ENCODE measurements at regions not wholly inside any gene's neighbourhood (a gene's known extent, or its start where the extent isn't known, plus 50 kb on each side); places are given as distances from the start of the nearest gene placed in this dataset.

- no peak for DNase-seq (ENCODE audit: low spot score)
- intact Hi-C loops (cut with DNase I), result no loop called here
Observed at GRCh38 chr2:177029901-177030300, 182.7 kb upstream of the HNRNPA3 start.

- no peak for DNase-seq (ENCODE audit: low spot score)
- intact Hi-C loops (cut with DNase I), result no loop called here
Observed at GRCh38 chr2:177030451-177031105, 182.0 kb upstream of the HNRNPA3 start.

- intact Hi-C loops (cut with DNase I), result no loop called here
- no peak for DNase-seq (ENCODE audit: low spot score)
Observed at GRCh38 chr2:177031438-177032180, 181.0 kb upstream of the HNRNPA3 start.

- intact Hi-C loops (cut with DNase I), result no loop called here
- no peak for DNase-seq (ENCODE audit: low spot score)
Observed at GRCh38 chr2:177036747-177037146, 175.8 kb upstream of the HNRNPA3 start.

- DNase-seq (ENCODE audit: low spot score), result no peak
- intact Hi-C loops (cut with DNase I), result no loop called here
Observed at GRCh38 chr2:177037569-177037968, 175.0 kb upstream of the HNRNPA3 start.

DNA sequence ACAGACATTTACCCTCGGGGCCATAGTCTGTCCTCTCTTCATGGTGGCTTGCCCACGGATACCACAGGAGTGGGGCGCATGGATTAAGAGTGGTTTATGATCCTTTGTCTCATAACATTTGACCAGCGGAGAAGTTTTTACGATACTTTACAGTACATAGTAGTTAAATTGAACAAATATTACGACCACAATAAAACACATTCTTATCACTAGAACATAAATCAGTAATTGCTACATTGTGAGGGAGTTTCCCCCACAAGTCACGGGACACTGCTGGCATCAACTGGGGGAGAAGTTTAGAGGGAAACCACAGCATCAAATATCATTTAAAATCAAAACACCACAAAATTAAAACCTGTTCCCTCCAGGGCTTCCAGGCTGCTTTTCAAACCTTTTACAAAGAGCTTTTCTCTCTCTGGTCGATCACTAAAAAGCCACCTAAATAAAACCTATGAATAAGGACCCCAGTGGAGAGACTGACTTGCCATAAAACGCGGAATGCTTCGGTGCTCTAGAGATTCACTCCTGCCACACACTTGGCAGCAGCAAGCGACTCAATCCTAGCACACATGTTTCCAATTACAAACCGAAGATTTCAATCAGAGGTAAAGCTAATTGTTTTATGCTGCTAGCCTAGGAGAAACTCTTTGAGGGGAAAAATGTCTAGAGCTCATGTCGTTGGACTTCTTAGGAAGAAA, 173.7 kb upstream of the HNRNPA3 start:
- no peak for DNase-seq (ENCODE audit: low spot score)

GRCh38 chr2:177042311-177042710, 170.3 kb upstream of the HNRNPA3 start:
- intact Hi-C loops (cut with DNase I), result no loop called here
- DNase-seq (ENCODE audit: low spot score), result no peak

More for the DNA sequence above, 173.7 kb upstream of the HNRNPA3 start:
- intact Hi-C loops (cut with DNase I), result no loop called here

DNA sequence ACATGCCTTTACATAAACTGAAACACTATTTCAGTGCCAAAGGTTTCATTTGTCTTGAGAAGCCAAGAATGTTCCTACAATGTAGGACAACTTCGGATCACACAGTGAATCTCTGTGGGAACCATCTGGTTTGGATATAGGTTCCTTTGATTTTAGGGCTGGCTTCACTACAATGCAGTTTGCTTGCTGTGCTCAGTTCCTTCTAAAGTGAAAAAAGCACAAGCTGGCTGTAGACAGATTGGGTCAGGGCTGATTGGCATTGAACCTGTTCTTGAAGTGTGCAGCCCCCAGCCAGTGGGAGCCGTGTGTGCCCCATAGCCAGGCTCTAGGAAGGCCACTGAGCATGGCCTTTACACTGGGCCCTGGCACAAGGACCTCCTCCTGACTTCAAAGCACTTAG, 167.9 kb upstream of the HNRNPA3 start:
- no peak for DNase-seq (ENCODE audit: low spot score)
- intact Hi-C loops (cut with DNase I), result no loop called here

DNA sequence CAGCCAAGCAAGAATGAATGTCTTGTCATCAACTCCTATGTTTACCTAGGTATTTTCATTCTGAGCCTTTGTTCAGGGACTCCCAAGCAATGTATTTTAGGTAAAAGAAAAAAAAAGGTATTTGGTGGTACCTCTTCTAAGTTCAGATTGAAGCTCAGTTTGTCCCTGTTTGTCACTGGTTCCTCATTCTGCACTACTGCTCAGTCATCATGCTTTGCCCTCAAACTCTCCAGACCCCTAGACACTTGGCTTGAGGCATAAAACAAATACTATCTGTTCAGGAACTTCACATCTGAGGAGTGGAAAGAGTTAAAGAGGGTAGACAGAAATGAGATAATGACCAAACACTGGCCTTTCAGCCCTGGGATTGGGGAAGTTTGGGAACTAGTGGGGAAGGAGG, 163.6 kb upstream of the HNRNPA3 start:
- intact Hi-C loops (cut with DNase I), result no loop called here
- no peak for DNase-seq (ENCODE audit: low spot score)

DNA sequence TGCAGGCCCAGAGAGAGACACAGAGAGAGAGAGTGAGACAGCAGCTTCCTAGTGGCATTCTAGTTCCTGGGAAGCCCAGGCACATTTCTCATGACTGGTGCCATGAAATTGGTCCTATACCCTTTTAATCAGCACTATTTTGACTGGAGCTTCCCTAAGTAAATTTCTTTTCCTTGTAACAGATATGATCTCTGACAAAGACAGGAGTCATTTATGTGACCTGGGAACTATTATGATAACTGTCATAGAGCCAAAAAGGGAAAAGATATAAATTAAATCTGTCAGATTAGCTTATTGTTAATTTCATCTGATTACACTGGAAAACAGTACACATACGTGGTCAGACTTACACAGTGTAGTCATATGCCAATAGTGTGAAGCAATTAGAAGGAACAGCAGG, 161.3 kb upstream of the HNRNPA3 start:
- intact Hi-C loops (cut with DNase I), result no loop called here
- no peak for DNase-seq (ENCODE audit: low spot score)

DNA sequence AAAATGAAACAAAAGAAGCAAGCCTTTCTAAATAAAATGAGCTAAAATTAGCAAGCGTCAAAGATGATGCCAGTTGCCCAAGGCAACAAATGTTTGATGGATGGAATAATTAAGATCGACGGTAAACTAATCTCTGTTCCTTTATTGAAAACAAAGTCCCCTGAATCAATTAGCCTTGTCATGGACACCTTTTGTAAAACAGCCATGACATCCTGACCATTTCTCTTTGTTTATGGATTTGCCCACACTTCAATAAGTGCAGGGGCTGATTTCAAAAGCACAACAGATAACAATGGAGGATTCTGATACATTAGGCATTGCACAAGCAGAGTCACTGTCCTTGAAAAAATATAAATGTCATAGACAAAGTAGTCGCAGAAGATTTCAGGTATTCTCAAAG, 160.1 kb upstream of the HNRNPA3 start:
- DNase-seq (ENCODE audit: low spot score), result no peak

GRCh38 chr2:177053038-177053437, 159.6 kb upstream of the HNRNPA3 start:
- intact Hi-C loops (cut with DNase I), result no loop called here
- no peak for DNase-seq (ENCODE audit: low spot score)

More for the DNA sequence above, 160.1 kb upstream of the HNRNPA3 start:
- intact Hi-C loops (cut with DNase I), result no loop called here

DNA sequence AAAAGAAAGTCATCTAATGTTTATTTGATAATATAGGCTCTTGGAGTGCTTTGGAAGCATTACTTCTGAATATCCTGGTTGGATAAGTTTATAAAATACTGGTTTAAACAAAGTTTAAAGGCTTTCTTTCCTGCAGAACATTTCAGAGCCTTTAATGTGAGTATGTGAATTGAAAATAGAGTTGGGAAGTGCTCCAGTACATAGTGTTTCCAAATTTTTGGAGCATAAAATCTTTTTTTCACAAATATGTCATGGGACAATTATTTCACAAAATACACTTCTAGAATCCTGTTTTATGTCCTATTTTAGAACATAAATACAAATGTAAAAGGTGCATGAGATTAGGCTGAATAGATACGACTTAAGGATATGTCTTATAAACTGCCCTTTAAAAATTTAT, 158.9 kb upstream of the HNRNPA3 start:
- intact Hi-C loops (cut with DNase I), result no loop called here
- no peak for DNase-seq (ENCODE audit: low spot score)

DNA sequence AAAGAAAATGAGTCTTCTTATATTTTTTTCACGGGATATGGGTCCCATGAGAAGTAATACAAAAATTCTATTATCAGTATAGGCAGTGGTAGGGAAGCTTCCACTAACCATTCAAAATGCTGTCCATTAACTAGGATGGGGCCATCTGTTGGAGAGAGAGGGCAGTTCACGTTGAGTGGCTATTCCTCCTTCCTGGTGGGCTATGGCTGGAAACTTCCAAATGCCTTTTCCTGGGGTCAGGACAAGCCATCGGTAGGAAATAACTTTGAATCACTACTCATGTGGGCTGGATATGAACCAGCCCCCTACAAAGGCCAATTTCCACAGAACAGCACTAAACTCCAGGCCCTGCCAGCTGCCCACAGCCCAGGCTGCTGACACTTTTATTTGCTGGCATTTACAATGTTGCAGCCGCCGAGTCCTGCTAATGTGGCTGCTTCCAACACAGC, 156.1 kb upstream of the HNRNPA3 start:
- DNase-seq (ENCODE audit: low spot score), result no peak
- intact Hi-C loops (cut with DNase I), result no loop called here

DNA sequence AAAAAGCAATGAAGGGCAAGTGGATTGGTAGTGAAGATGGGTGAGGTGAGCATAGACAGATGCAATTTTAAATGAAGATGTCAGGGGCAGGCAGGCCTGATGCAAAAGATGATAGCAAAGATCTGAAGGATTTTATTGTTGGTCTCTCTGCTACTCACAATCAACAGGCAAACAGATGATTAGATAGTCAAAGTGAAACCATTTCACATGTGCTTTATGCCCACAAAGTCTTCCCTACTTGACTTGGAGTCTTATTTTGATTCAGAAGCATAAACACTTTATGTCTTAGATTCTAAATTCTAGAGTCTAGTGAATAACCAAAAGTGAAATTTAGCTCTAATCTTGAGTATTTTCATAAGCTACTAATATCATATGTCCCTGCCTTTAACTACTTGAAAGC, 153.8 kb upstream of the HNRNPA3 start:
- DNase-seq (ENCODE audit: low spot score), result no peak
- intact Hi-C loops (cut with DNase I), result no loop called here

DNA sequence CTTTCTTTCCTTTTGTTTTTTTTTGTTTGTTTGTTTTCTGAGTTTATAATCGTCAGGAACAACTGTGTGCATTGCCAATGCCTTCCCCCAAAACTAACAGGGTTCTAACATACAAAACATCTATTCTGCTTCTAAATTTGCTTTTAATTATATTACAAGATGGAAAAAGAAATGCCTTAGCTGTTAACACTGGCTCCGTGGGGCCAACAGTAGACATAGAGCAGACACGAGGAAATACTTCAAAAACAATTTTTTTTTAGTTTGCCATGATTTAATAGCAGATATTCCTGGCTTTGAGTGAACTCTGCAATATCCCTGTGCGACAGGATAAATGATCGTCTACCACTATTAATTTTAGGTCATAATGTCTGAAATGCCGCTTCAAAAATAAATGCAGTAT, 153.3 kb upstream of the HNRNPA3 start:
- intact Hi-C loops (cut with DNase I), result no loop called here
- DNase-seq (ENCODE audit: low spot score), result no peak

- intact Hi-C loops (cut with DNase I), result no loop called here
- DNase-seq (ENCODE audit: low spot score), result no peak
Observed at GRCh38 chr2:177063331-177063730, 149.3 kb upstream of the HNRNPA3 start.

GRCh38 chr2:177064422-177064821, 148.2 kb upstream of the HNRNPA3 start:
- intact Hi-C loops (cut with DNase I), result no loop called here
- DNase-seq (ENCODE audit: low spot score), result no peak

DNA sequence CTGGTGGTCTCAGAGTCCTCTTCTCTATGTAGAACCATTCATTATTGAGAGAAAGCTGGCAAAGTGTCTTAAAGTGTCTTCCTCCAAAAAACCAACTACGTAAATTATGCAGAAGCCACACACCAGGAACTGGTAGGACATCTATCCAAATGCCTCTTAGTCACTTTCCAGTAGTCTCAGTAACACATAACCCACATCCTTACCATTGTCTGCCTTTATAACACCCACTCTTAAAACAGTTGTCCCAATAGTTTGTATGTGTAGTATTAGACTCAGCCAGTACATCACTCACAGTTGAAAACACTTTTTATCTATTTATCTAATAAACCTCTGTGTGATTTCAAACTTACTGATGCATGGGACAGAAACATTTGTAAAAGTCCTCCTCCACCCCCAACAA, 143.6 kb upstream of the HNRNPA3 start:
- intact Hi-C loops (cut with DNase I), result no loop called here
- DNase-seq (ENCODE audit: low spot score), result no peak

DNA sequence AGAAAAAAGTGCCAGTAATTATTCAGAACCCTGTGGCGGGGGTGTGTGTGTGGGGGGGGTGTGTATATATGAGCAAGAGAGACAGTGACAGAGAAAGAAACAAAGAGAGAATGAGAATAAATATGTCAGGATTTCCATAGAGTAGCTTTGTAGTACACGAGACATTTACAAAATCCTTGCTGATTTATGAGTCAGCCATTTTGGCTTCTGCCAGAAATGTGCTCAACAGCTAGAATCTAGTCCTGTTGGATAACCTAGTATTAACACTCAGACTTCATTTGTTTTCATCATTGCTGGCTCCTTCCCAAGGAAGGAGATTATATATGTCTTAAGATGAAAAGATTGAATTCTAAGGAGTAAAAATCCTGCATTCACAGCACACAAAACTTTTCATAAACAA, 140.5 kb upstream of the HNRNPA3 start:
- intact Hi-C loops (cut with DNase I), result no loop called here
- DNase-seq (ENCODE audit: low spot score), result no peak

DNA sequence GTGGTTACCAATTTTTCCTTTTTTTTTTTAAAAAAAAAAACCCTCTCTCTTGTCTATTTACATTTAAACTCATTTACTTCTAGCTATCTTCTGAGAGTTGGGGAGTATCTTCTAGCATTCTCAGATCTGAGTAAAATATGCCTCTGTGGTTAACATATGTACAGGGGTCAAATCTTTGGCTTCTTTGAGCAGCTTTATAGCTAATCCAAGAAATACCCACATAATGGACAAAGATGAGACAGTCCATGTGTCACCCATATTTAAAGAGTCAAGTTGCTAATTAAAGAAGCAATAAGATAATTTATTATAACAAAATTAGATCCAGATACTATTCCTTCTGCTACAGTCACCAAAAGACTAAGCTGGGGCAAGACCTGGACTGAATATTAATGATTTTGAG, 139.0 kb upstream of the HNRNPA3 start:
- no peak for DNase-seq (ENCODE audit: low spot score)
- intact Hi-C loops (cut with DNase I), result no loop called here

All from cardiac septum (tissue), 1 donor.